Chondrocyte (in vitro differentiated cells): ENCODE measurements at regions not wholly inside any gene's neighbourhood (a gene's known extent, or its start where the extent isn't known, plus 50 kb on each side); places are given as distances from the start of the nearest gene placed in this dataset.
"Not testable (repeated sequence)": the region's sequence is repeated elsewhere in the genome, so short reads cannot be mapped to it uniquely, and the experiment has no call there.

Experiments
- DNase-seq: peaks from one replicate; pipeline ENCODE4 v3.0.0; 2021; ENCODE audit warnings: mixed read lengths, low spot score
- H3K27ac Mint-ChIP-seq: one replicate; pipeline ENCODE4 v1.8.0; 2021; ENCODE audit warnings: mild to moderate bottlenecking, moderate library complexity, mixed read lengths; ENCODE audit not compliant: unreplicated experiment
- H3K27me3 Mint-ChIP-seq: 2 replicates; pipeline ENCODE4 v1.8.0; 2021; ENCODE audit warnings: low read depth, mixed read lengths
- H3K36me3 Mint-ChIP-seq: 2 replicates; pipeline ENCODE4 v1.8.0; 2021; ENCODE audit warnings: low read depth, mixed read lengths
- H3K4me1 Mint-ChIP-seq: 2 replicates; pipeline ENCODE4 v1.8.0; 2021; ENCODE audit warnings: low read depth, mild to moderate bottlenecking, mixed read lengths
- H3K4me3 Mint-ChIP-seq: one replicate; pipeline ENCODE4 v1.8.0; 2021; ENCODE audit warnings: mild to moderate bottlenecking, moderate library complexity, mixed read lengths; ENCODE audit not compliant: unreplicated experiment
- H3K9me3 Mint-ChIP-seq: 2 replicates; pipeline ENCODE4 v1.8.0; 2021; ENCODE audit warnings: low read depth, mixed read lengths
- TF ChIP-seq, protein P1 (sequence below): fragments of 200-600 bp; sonication (generic); IDR thresholded peaks from 2 replicates; pipeline ENCODE4 v1.5.0; 2021; ENCODE audit warnings: antibody characterized with exemption, mild to moderate bottlenecking, moderate library complexity

DNA sequence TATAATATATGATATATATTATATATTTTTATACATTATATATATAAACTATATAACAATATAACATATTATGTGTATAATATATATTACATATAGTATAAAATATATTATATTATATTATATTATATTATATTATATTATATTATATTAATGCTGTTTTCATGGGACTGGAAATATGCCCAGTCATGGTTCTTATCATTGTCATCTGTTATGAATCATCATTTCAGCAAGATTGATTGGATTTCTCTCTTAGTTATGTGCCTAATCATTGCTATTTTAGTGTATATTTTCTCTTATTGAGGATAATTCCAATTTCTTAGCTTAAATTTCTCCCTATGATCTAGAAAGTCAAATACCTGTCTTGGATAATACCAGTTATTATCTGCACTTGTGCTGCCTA lies 617.8 kb downstream of the TRIB2 start:
- H3K27ac Mint-ChIP-seq = no peak overlapping the region
- no peak for DNase-seq
- no peak overlapping the region for H3K4me3 Mint-ChIP-seq
- H3K36me3 Mint-ChIP-seq = no peaks in the 10 kb centered on the region
- TF ChIP-seq, protein P1, sequence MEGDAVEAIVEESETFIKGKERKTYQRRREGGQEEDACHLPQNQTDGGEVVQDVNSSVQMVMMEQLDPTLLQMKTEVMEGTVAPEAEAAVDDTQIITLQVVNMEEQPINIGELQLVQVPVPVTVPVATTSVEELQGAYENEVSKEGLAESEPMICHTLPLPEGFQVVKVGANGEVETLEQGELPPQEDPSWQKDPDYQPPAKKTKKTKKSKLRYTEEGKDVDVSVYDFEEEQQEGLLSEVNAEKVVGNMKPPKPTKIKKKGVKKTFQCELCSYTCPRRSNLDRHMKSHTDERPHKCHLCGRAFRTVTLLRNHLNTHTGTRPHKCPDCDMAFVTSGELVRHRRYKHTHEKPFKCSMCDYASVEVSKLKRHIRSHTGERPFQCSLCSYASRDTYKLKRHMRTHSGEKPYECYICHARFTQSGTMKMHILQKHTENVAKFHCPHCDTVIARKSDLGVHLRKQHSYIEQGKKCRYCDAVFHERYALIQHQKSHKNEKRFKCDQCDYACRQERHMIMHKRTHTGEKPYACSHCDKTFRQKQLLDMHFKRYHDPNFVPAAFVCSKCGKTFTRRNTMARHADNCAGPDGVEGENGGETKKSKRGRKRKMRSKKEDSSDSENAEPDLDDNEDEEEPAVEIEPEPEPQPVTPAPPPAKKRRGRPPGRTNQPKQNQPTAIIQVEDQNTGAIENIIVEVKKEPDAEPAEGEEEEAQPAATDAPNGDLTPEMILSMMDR = no peak
- H3K4me1 Mint-ChIP-seq = no peaks in the 10 kb centered on the region
- no peaks in the 10 kb centered on the region for H3K9me3 Mint-ChIP-seq
- H3K27me3 Mint-ChIP-seq = peaks cover 5% of the 10 kb centered on the region

DNA sequence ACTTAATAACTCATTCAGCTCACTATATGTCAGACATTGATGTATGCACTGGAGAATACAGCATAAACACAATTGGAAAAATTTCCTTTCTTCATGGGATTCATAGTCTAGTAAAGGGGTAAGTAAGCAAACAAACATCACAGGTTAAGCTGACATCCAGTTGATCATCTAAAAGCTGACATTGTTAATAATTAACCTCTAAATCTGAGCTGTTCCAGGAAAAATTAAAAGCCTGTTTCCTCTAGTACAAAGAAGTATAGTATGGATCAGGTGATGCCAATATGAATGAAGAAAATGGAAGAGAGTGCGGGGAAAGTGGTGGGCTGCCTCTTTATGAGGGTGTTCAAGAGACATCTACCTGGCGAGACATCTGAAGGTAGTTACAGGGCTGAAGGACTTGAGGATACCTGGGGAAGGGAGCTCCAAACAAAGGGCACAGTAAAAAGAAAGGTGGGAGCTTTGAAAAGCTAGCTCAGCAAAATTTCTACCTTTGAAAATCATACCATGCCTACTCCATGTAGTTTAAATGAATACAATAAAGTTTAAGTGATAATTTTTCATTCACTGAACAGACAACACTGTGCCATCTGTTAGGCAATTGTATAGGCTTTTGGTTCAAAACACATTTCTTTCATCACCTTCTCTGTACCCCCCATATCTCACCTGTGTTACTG lies 619.3 kb downstream of the TRIB2 start:
- TF ChIP-seq, protein P1 = no peak
- Mint-ChIP-seq H3K4me3 (no peak overlapping the region), H3K27ac (no peak overlapping the region), H3K27me3 (peaks cover 5% of the 10 kb centered on the region), H3K4me1 (no peaks in the 10 kb centered on the region), H3K36me3 (no peaks in the 10 kb centered on the region), H3K9me3 (no peaks in the 10 kb centered on the region)
- DNase-seq = no peak

DNA sequence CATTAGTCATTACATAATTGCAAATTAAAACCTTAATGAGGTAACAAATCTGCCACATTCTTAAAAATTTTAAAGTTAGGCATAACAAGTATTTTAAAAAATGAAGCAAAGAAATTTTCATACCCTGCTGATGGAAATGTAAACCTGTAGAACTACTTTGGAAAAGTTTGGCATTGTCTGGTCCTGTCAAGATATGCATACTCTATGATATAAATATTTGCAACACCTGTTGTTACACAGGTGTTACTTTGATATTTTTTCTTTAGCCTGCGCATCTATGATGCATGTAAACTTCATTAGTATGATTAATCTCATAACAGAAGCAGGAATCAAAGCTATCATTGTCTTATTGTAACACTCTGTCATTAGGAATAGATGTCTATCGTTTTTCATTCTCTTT lies 634.3 kb downstream of the TRIB2 start:
- H3K27ac Mint-ChIP-seq = no peak overlapping the region
- H3K27me3 Mint-ChIP-seq = peaks cover 5% of the 10 kb centered on the region
- H3K9me3 Mint-ChIP-seq = peaks cover 2% of the 10 kb centered on the region
- H3K4me3 Mint-ChIP-seq = no peak overlapping the region
- no peak for DNase-seq
- H3K4me1 Mint-ChIP-seq = no peaks in the 10 kb centered on the region
- TF ChIP-seq, protein P1 = no peak
- no peaks in the 10 kb centered on the region for H3K36me3 Mint-ChIP-seq

DNA sequence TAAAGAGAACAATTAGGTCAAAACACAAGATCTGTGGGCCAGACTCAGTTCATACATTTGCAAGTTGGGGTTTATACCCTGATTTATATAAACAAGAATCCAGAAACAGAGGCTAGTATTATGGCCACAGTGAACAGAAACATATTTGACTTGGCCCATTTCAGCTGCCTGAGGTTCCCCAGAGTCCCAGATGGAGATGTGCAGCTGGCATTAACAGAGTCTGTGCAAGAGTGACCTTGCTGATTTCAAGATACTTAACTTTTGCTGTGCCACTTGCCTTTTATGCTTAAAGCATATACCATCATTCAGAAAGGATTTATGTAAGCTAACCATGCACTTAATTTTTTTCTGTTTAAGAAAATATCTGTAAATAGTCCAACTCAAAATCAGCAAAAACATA lies 636.3 kb downstream of the TRIB2 start:
- no peaks in the 10 kb centered on the region for H3K4me1 Mint-ChIP-seq
- no peak overlapping the region for H3K27ac Mint-ChIP-seq
- H3K36me3 Mint-ChIP-seq = no peaks in the 10 kb centered on the region
- H3K9me3 Mint-ChIP-seq = peaks cover 3% of the 10 kb centered on the region
- peaks cover 2% of the 10 kb centered on the region for H3K27me3 Mint-ChIP-seq
- TF ChIP-seq, protein P1 = no peak
- no peak overlapping the region for H3K4me3 Mint-ChIP-seq
- DNase-seq = no peak

DNA sequence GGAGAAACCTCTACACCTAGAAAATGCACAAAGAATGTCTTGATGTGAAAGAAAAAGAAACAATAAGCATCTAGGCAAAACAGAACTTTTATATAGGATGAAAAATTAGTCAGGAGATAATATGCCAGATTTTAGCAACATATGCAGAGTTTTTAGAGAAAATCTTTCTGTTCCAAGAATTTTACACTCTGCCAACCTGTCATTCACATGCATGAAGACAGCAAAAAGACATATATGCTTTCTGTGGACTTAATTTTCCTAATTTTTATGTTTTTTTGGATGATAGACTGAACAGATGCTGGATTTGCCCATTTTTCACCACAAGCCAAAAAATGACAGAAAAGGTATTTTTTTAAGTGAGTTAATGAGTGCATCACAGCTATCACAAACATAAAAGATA lies 637.3 kb downstream of the TRIB2 start:
- Mint-ChIP-seq H3K27ac (no peak overlapping the region), H3K4me1 (no peaks in the 10 kb centered on the region), H3K36me3 (no peaks in the 10 kb centered on the region), H3K9me3 (peaks cover 6% of the 10 kb centered on the region), H3K27me3 (peaks cover 2% of the 10 kb centered on the region), H3K4me3 (no peak overlapping the region)
- DNase-seq = no peak
- TF ChIP-seq, protein P1 = no peak

DNA sequence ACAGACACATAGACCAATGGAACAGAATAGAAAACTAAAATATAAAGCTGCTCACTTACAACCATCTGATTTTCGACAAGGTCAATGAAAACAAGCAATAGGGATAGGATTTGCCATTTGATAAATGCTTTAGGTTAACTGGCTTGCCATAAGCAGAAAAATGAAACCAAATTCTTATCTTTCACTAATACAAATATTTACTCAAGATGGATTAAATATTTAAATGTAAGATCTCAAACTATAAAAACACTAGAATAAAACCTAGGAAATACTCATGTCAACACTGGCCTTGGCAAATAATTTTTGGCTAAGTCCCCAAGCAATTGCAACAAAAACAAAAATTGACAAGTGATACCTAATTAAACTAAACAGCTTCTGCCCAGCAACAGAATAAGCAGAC lies 665.2 kb downstream of the TRIB2 start:
- H3K4me3 Mint-ChIP-seq, H3K9me3 Mint-ChIP-seq, H3K4me1 Mint-ChIP-seq, H3K36me3 Mint-ChIP-seq, H3K27me3 Mint-ChIP-seq, H3K27ac Mint-ChIP-seq, DNase-seq: not testable (repeated sequence)

DNA sequence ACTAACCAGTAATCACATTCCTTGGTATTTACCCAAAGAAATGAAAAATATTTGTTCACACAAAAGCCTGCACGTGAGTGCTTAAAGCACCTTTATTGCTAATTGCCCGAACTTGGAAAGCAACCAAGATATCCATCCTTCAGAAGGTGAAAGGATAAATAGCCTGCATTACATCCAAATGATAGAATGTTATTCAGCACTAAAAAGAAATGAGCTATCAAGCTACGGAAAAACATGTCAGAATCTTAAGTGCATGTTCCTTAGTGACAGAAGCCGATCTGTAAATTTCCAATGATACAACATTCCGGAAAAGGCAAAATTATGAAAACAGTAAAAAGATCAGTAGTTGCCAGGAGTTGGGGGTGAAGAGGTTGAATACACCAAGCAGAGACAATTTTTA lies 672.4 kb downstream of the TRIB2 start:
- not testable (repeated sequence) for DNase-seq, H3K4me3 Mint-ChIP-seq, H3K27ac Mint-ChIP-seq, H3K9me3 Mint-ChIP-seq, H3K36me3 Mint-ChIP-seq, H3K4me1 Mint-ChIP-seq, H3K27me3 Mint-ChIP-seq
